Neural crest cell (in vitro differentiated cells): ENCODE measurements at regions not wholly inside any gene's neighbourhood (a gene's known extent, or its start where the extent isn't known, plus 50 kb on each side); places are given as distances from the start of the nearest gene placed in this dataset.

Experiments used
- DNase-seq: peaks from one replicate; pipeline ENCODE4 v3.0.0; 2021; ENCODE audit warnings: low read depth, mixed read lengths, low spot score
- H3K27ac Mint-ChIP-seq: one replicate; pipeline ENCODE4 v1.8.0; 2021; ENCODE audit warnings: mild to moderate bottlenecking, mixed read lengths; ENCODE audit not compliant: unreplicated experiment
- H3K27me3 Mint-ChIP-seq: 2 replicates; pipeline ENCODE4 v1.8.0; 2021; ENCODE audit warnings: low read depth, mild to moderate bottlenecking, mixed read lengths
- H3K36me3 Mint-ChIP-seq: 2 replicates; pipeline ENCODE4 v1.8.0; 2021; ENCODE audit warnings: low read depth, mild to moderate bottlenecking, mixed read lengths
- H3K4me1 Mint-ChIP-seq: 2 replicates; pipeline ENCODE4 v1.8.0; 2021; ENCODE audit warnings: mixed read lengths
- H3K4me3 Mint-ChIP-seq: one replicate; pipeline ENCODE4 v1.8.0; 2021; ENCODE audit warnings: mild to moderate bottlenecking, mixed read lengths
- H3K9me3 Mint-ChIP-seq: 2 replicates; pipeline ENCODE4 v1.8.0; 2021; ENCODE audit warnings: mixed read lengths
- TF ChIP-seq, protein P1 (sequence below): fragments of 200-600 bp; sonication (generic); conservative IDR thresholded peaks from 2 replicates; pipeline ENCODE4 v1.5.0; 2021; ENCODE audit warnings: antibody characterized with exemption, mild to moderate bottlenecking

DNA sequence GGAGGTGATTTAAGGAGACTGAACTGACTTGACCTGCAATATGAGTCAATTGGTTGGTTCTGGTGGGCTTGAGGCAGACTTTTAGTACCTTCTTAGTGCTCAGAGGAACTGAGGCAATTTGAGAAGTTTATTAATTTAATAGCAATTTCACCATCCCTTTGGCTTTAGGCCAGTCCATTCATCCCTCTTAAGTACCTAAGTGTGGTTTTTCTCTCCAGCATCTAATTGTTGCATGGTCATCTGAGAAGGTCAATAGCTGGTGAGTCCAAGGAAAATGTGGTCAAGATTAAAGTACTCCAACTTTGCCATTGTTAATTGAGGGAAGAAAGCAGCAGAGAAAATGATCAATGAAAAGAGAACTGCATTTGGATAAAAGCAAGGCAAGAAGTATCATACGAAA lies 115.4 kb upstream of the DYRK2 start:
- H3K9me3 Mint-ChIP-seq = no peaks in the 10 kb centered on the region
- DNase-seq = no peak
- TF ChIP-seq, protein P1, sequence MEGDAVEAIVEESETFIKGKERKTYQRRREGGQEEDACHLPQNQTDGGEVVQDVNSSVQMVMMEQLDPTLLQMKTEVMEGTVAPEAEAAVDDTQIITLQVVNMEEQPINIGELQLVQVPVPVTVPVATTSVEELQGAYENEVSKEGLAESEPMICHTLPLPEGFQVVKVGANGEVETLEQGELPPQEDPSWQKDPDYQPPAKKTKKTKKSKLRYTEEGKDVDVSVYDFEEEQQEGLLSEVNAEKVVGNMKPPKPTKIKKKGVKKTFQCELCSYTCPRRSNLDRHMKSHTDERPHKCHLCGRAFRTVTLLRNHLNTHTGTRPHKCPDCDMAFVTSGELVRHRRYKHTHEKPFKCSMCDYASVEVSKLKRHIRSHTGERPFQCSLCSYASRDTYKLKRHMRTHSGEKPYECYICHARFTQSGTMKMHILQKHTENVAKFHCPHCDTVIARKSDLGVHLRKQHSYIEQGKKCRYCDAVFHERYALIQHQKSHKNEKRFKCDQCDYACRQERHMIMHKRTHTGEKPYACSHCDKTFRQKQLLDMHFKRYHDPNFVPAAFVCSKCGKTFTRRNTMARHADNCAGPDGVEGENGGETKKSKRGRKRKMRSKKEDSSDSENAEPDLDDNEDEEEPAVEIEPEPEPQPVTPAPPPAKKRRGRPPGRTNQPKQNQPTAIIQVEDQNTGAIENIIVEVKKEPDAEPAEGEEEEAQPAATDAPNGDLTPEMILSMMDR = no peak
- H3K27ac Mint-ChIP-seq = no peak overlapping the region
- peaks cover 8% of the 10 kb centered on the region for H3K4me1 Mint-ChIP-seq
- no peaks in the 10 kb centered on the region for H3K36me3 Mint-ChIP-seq
- no peaks in the 10 kb centered on the region for H3K27me3 Mint-ChIP-seq
- H3K4me3 Mint-ChIP-seq = no peak overlapping the region

DNA sequence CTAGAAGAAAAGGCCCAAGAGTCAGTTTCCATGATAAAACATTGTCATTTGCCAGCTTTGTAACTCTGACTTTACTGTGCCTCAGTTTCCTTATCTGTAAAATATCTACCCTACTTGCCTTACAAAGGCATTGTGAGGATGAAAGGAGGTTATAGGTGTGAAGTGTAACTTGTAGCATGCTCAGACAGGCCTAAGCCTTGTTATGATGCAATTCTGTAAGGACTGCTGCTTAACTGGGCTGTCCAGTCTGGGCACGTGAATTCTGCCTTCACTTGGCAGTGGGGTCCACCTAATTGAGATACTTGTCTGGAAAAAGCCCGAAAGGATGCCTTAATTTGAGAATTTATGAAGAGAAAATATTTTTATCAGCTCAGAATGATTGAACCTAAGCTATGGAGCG lies 114.5 kb upstream of the DYRK2 start:
- Mint-ChIP-seq H3K27me3 (no peaks in the 10 kb centered on the region), H3K27ac (no peak overlapping the region), H3K4me3 (no peak overlapping the region), H3K4me1 (peaks cover 8% of the 10 kb centered on the region), H3K36me3 (no peaks in the 10 kb centered on the region), H3K9me3 (no peaks in the 10 kb centered on the region)
- TF ChIP-seq, protein P1 = no peak
- no peak for DNase-seq

DNA sequence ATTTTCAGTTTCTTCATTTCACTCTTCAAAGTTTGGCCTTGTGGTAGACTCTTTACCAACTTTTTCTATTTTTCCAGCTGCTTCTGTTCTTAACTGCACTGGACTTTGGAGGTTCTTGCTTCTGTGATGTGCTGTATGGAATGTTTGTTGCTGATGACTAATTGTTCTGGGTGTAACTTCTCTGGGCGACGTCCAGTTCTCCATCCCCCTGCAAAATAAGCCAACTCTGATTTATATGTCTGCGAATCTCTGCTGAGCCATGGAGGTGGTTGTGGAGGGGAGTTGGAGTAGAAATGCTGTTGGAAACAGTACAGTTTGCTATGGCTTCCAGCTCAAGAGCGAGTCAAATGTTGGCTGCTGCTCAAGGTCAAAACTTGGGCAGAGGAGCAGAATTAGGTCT lies 113.9 kb upstream of the DYRK2 start:
- H3K27me3 Mint-ChIP-seq = no peaks in the 10 kb centered on the region
- H3K36me3 Mint-ChIP-seq = no peaks in the 10 kb centered on the region
- no peak overlapping the region for H3K4me3 Mint-ChIP-seq
- TF ChIP-seq, protein P1 = no peak
- H3K4me1 Mint-ChIP-seq = peaks cover 8% of the 10 kb centered on the region
- no peak overlapping the region for H3K27ac Mint-ChIP-seq
- DNase-seq = no peak
- H3K9me3 Mint-ChIP-seq = no peaks in the 10 kb centered on the region

DNA sequence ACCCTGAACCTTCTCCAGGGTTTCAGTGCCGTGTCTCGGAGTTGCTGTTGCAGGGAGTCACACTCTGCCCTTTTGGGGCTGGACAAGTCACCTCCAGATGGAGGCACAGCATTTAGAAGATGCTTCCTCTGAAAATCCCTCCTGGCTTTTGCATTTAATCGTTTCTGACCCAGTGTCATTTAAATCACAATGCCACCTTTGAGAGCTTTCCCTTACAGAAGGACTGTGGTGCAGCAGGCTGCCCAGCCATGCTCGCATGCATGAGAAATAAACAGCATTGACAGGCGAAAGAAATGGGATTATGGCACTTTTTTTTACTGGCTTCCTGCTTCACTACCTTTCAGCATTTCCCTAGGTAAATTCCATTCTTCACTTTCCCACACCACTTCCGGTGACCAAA lies 113.4 kb upstream of the DYRK2 start:
- H3K36me3 Mint-ChIP-seq = no peaks in the 10 kb centered on the region
- TF ChIP-seq, protein P1 = no peak
- H3K9me3 Mint-ChIP-seq = no peaks in the 10 kb centered on the region
- H3K4me3 Mint-ChIP-seq = no peak overlapping the region
- no peak overlapping the region for H3K27ac Mint-ChIP-seq
- DNase-seq = no peak
- peaks cover 8% of the 10 kb centered on the region for H3K4me1 Mint-ChIP-seq
- no peaks in the 10 kb centered on the region for H3K27me3 Mint-ChIP-seq

DNA sequence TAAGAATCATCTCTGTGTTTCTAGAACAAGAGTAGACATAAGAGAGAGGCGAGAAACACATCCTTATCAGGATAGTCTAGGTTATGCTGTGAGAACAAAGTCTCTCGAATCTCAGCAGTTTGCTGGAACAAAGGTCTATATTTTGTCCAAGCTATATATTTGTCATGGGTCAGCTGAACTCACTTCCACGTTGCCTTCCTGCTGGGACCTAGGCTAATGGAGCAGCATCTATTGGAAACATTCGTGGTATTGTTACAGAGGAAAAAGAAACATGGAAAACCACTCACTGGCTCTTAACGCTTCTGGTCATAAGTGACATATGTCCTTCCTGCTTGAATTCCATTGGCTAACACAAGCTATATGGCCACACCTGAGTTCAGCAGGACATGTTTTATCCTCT lies 112.6 kb upstream of the DYRK2 start:
- Mint-ChIP-seq H3K27me3 (no peaks in the 10 kb centered on the region), H3K4me3 (no peak overlapping the region), H3K9me3 (no peaks in the 10 kb centered on the region), H3K36me3 (no peaks in the 10 kb centered on the region), H3K27ac (no peak overlapping the region), H3K4me1 (peaks cover 8% of the 10 kb centered on the region)
- TF ChIP-seq, protein P1 = no peak
- no peak for DNase-seq

DNA sequence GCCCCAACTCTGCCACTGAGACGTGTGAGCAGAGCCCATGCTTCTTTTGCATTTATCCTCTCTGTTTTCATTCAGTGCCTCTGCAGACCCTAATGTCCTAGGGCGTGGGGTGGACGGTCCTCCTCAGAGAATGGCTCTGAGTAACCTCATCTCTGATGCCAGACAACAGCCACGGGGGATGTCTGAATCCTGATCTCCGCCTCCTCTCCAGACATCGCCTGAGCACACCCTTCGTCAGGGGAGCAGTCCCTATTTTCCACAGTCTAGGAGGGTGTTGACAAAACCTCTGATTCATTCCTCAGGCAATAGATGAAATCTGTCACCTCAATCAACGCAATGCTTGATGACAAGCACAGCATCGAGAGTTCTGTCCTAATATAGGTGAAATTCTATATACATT lies 109.2 kb upstream of the DYRK2 start:
- peaks cover 8% of the 10 kb centered on the region for H3K4me1 Mint-ChIP-seq

More for the DNA sequence above, 109.2 kb upstream of the DYRK2 start:
- H3K27ac Mint-ChIP-seq = no peak overlapping the region
- TF ChIP-seq, protein P1 = no peak
- H3K36me3 Mint-ChIP-seq = no peaks in the 10 kb centered on the region
- H3K9me3 Mint-ChIP-seq = no peaks in the 10 kb centered on the region
- H3K27me3 Mint-ChIP-seq = no peaks in the 10 kb centered on the region
- DNase-seq = no peak
- no peak overlapping the region for H3K4me3 Mint-ChIP-seq
